ENCODE measurements at regions not wholly inside any gene's neighbourhood (a gene's known extent, or its start where the extent isn't known, plus 50 kb on each side); places are given as distances from the start of the nearest gene placed in this dataset.

DNA sequence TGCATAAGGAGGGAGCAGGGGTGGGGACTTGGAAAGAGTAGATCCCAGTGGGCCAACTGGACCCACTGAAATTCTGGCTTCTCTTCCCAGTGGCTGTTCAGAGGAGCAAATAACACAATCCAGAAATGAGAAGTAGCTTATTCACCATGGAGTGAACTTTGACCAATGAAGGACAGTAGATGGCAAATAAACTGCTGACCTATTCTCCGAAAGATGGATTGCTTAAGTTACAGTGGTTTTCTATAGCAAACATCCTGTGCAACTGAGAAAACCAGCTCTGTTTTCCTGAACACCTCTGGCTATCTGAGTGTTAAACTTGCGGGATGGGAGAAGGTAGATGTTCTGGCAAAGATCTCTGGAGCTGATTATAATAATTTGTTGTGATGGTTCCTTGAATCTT is 325.1 kb downstream of the SPATA31D1 start:
- DNase-seq (ENCODE audit: low read depth): no peak

DNA sequence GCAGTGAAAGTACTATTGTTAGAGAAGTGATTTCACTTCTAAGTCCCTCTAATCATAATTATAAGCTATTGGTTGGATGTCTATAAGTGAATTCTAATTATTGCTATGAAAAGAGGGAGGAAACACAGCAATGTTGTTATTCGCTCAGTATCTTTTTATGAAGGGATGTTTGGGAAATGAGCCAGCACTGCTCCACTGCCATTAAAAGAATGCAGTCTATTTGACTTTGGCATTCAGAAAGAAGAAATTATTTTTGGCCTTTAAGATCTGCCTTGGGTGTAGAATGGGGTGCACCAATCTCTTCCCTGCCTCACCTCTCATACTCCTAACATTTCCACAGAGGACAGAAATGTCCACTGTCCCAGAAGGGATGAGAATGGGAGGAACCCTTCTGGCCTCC is 332.0 kb downstream of the SPATA31D1 start:
- DNase-seq (ENCODE audit: low read depth): no peak

DNA sequence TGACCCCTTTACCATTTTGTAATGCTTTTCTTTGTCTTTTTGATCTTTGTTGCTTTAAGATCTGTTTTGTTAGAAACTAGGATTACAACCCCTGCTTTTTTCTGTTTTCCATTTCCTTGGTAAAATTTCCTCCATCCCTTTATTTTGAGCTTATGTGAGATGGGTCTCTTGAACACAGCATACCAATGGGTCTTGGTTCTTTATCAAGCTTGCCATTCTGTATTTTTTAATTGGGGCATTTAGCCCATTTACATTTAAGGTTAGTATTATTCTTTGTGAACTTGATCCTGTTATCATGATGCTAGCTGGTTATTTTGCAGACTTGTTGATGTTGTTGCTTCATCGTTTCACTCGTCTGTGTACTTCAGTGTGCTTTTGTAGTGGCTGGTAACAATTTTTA is 337.3 kb downstream of the SPATA31D1 start:
- no peak for DNase-seq (ENCODE audit: low read depth)

DNA sequence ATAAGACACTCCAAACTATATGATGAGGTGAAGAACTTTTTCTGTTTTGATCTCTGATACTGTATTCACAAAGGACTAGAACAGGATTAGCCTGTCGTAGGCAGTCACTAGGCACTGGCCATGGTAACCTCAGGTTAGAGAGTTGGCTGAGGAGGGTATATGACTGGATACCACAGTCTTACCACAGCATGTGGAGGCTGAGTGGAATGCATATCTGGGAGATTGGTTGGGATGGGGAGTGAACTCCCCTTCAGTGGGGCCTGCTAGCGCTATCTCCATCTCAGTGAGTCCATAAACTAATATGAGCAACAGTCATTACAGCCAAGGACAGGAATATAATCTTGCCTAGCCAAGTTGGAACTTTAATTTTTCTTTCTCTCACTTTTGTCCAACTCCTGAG is 339.1 kb downstream of the SPATA31D1 start:
- no peak for DNase-seq (ENCODE audit: low read depth)

DNA sequence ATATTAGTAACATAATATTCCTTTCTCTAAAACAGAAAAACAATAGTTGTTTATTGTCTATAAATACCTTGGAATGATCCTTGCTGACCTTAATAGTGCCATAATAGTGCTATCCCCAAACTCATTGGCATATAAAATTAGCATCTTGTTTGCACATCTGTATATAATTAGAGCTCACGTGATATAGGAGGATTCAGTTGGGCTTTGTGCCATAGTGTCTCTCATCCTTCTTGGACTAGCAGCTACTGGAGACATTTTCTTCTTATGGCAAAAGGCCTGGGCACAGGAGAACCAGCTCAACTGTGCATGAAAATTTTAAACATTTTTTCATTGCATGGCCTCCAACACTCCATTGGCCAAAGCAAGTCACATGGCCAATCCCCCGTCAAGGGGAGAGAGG is 342.5 kb downstream of the SPATA31D1 start:
- DNase-seq (ENCODE audit: low read depth): no peak

DNA sequence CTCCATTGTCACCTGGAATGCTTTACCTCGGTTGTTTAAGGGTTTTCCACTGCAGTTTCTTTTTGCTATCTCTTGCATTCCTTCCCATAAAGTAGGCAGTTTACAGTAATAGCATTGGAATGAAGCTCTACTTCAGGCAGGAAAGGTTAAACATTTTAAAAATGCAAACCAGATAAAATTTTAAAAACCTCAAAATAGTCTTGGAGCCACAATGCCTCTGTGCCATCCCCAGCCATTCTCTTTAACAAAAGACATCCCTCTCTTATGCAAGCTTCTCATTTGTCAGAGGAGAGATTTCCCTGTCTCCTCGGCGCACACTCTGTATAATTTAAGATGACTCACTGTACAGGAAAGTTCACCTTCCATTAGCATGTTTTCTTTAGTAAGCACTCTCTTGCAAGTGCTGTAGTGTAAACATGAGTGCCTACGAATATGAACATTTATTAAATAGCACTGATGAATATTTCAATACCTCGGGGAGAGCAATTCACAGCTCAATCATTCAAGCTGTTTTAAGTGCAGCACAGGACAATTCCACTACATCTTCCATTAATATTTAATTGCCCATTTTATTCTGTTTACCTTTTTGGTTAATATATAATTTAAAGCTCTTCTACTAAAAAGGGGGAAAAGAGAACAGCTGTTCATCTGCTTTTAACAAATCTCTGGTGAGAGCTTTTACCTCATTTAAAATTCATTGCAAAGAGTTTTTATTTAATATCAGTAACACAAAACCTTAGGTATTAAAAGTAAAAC is 343.6 kb downstream of the SPATA31D1 start:
- DNase-seq (ENCODE audit: low read depth): peak; percentile 41

DNA sequence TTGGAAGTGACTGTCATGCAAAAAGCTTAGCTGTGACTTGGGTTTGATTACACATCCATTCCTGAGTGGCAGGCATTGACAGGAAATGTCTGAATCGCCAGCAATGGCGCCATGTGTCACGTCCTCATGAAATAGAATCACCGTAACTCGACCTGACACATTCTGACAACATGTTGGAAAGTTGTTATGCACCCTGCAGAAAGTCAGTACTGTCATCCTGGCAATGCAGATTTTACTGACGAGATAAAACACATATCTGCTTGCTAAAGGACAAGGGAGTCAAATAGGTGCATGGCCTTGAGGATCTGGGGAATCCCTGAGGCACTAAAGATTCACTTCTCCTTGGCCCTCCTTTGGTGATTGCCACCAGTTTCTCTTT is 344.2 kb downstream of the SPATA31D1 start:
- DNase-seq (ENCODE audit: low read depth): peak; percentile 18

DNA sequence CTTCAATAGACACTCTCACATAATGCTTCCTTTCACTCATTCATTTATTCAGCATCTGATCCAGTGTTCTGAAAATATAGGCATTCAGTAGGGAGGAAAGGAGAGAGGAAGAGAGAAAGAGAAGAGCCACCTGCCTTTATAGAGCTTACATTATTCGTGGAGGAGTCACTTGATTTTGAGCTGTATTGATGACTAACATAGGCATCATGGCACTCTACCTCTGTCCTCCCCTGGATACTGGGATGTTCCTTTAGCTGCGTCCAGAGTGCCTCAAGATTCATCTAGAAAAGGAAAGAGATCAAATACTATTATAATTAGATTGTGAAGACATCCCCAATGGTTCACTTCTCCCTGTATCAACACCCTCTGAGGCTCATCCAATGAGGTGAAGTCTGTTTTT is 345.1 kb downstream of the SPATA31D1 start:
- no peak for DNase-seq (ENCODE audit: low read depth)

DNA sequence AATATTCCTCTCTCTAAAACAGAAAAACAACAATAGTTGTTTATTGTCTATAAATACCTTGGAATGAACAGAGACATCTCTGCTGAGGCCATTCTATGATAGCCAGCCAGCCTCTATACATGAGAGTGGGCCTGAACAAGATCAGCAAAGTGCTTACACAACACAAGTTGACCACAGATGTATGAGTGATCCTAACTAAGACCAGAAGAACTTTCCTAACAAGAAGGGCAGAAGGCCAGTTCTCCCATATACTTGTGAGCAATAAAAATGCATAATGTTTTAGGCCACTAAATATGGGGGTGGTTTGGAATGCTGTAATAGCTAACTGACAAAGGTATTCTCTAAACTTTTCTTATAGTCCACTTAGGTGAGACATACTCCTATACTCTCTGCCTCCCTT is 345.7 kb downstream of the SPATA31D1 start:
- DNase-seq (ENCODE audit: low read depth): no peak

DNA sequence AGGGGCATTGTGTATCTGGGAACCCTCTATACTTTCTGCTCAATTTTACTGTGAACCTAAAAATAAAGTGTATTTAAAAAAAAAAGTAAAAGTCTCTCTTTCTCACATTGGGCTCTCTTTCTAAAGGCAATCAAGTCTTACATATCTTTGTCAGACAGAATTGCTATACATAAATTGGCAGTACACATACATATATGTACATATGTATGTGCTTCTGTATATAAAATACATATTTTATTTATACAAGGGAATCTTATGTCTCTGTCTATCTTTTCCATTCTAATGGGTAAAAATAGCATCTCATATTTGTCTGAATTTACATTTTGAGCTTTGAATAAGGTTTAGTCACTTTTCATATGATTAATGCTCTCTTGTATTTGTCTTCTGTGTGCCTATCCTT is 348.8 kb downstream of the SPATA31D1 start:
- no peak for DNase-seq (ENCODE audit: low read depth)

DNA sequence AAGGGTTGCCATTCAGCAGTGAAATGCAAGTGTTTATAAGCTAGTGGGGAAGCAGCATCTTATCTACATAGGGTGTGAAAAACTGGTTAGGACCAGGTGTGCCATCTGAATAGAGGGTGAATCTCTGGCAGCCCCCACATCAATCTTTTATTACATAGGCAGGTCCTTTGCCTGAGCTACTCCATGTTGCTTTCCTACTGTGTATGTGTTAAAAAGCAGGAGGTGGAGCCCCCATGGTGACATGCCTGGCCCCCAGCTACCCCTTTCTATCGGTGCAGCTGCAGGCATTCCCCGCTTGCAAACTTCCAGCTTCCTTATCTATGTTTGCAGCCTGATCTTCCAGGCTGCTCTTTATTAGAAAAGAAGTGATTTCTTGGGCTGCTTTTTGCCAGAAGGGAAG is 353.5 kb downstream of the SPATA31D1 start:
- DNase-seq (ENCODE audit: low read depth): no peak

DNA sequence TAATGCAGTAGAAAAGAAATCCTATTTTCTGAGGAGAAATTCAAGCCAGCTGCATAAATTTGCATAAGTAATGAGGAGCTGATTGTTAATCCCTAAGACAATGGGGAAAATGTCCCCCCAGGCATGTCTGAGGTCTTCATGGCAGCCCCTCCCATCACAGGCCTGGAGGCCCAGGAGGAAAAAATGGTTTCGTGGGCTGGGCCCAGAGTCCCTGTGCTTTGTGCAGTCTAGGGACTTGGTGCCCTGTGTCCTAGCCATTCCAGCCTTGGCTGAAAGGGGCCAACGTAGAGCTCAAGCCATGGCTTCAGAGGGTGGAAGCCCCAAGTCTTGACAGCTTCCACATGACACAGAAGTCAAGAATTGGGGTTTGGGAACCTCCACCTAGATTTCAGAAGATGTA is 357.5 kb downstream of the SPATA31D1 start:
- DNase-seq (ENCODE audit: low read depth): no peak

DNA sequence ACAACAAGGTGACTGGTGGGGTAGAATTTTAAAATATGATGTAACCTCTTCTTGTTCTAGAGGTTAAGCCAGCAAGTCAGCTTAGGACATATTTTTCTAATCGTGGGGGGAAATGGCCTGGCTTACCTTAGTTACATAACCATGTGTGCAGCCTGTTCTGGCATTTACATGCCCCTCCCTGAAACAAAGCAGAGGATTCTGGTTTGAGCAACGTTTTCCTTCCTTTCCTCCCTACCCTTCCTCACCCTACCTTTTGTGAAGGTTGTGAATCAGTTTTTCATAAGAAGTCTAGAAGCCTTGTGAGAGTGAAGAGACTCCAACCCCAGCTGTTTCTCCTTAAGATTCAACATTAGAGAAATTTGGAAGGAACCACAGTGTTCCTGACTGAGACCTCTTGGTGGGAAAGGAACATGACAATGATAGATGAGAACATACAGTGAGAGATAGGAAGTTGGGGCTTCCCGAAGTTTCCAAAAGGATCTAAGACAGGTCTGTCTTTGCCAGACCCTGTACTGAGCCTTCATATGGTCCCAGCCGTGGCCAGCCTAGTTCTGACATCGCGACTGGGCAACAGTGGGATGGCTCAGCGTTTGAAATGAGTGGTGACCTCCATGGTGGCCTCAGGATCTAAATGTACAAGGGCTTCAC is 365.2 kb downstream of the SPATA31D1 start:
- DNase-seq (ENCODE audit: low read depth): no peak

DNA sequence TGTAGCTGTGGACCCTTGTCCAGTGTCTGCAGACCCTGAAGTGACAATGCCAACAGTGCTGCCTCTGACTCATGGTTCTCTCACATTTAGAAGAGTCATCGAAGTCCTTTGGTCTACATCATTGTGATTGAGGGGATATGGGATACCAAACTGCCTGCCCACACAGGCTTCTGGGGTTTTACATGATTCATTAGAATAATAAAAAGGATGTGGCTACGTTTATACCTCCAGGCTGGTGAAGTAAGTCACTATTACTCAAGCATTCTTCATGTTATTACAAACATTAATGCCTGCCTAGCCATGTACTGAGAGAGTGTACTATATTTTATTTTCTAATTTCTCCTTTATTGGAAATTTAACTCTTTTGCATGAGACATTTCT is 365.7 kb downstream of the SPATA31D1 start:
- DNase-seq (ENCODE audit: low read depth): peak; percentile 80

DNA sequence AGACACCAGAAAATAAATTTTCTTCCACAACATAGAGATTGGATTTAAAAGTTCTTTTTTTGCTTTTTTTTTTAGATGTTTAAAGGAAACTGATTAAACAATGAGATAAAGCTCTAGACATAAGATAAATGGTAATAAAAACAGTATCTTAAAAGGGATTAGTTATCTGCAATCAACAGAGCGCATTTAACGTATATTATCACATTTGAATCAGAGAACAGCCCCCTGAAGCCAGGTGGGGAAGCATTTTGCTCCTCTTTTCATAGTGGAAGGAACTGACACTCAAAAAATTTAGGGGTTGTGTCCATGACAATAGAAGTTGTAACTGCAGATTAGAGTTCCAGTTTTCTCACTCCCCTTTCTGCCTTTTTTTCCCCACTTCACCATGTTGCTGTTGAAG is 367.6 kb downstream of the SPATA31D1 start:
- DNase-seq (ENCODE audit: low read depth): no peak

DNA sequence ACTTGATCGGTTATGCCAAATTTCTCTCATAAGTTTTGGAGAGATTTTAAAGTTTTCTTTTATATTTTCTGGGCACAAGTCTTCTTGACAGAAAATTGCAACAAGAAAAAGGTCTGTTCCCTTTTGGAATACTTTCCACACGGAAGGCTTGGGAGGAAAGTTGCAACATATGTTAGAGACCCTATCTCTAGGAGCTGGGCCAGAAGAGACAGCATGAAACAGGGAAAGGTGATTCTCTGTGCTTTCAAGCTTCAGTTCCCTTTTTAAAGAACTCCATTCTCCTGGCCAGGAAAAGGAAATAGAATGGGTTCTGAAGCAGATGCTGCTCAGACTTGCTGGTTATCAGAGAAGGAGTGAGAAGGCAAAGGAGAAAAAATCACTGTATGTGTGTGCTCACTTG is 368.3 kb downstream of the SPATA31D1 start:
- no peak for DNase-seq (ENCODE audit: low read depth)

DNA sequence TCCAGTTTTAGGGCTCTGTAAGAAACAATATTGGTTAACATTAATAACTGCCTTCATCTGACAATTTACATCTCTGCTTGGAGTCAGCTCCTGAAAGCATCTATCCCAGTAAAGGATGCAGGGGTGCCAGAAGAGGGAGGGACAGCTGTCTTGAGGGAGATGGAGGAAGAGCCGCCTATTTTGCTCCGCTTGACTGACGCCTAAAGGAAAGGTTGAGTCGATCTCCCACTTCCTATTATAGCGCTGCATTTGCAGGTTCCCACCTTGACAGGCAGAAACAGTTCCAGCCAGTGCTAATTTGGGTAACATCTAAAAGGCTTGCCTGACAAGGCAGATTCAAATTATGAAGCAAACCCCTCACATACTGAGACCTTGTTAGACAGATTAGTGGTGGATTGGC is 374.6 kb downstream of the SPATA31D1 start:
- DNase-seq (ENCODE audit: low read depth): no peak

DNA sequence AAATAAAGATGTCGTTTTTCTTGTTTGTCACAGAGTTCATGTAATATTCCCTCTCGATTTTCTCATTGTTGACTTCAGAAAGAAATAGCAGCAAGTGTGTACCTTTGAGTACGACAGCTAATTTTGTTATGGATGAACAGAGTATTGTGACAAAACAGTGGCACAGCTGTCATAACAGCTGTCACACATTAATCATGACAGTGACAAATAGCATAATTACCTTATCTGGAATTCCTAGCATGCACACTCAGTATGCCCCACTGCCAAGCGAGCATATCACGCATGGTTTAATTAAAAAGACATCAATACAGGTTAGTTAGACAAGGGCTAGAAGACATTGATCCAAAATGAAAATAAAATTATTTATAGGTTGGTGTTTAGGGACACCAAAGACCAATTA is 375.1 kb downstream of the SPATA31D1 start:
- no peak for DNase-seq (ENCODE audit: low read depth)

DNA sequence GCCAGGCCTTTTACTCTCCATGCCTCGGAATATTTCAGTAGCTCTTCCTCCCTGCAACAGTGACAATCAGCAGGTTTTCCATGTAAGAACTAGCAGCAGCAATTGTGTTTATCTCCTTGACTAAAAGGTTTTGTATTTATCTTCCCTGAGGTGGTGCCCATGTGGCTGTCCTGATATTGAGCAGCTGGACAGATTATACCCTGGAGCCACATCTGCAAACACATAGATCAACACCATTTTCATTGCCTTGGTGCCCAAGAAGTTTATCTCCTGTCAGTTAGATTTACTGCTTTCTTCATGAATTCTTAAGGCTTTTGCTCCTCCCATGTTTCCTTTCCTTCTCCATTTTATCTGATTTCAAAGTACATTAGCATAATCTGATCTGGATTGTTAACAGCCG is 378.4 kb downstream of the SPATA31D1 start:
- DNase-seq (ENCODE audit: low read depth): no peak

DNA sequence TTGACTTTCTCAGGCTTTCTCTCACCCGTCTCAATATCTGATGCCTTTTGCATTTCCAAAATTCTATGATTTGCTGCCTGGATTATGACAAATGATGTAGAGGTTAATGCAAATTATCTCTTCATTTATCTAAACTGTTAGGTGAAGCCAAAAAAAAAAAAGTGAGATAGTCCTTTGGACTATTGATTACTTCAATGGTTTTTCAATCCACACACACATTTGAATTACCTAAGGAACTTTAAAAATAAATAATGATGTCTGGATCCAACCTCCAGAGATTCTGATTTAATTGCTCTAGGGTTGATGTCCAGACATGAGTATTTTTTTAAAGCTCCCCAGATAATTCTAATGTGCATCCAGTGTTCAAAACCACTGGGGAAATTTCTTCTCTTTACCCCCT is 379.4 kb downstream of the SPATA31D1 start:
- DNase-seq (ENCODE audit: low read depth): no peak

DNA sequence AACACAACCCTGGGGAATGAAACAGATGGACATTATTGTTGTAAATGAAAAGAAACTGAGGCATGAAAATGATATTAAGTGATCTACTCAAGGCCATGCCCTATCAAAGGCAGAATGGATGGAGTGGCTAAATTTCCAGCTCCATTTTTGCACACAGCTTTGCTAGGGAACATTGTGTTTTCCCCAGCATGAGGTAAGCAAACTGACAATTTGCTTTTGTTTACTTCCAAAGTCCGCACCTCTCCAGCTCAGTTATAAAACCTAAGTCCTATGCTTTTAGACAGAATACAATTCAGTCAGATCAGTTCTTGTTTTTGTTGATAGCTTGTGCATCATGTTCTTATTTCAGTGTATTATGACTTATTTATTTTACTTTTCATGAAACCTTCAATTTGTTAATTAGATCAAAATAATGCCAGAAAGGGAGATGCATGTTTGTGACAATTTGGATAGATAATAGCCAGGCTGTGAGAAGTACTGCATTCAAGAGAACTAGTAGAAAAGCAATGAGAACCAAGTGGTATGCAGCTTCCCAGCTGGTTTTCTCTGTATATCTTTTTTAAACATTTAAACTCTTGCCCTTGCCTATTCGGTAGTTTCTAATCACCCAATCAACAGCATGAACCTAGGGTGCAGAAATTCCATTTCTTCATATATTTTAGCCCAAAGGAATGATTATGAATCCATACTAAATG is 380.8 kb downstream of the SPATA31D1 start:
- no peak for DNase-seq (ENCODE audit: low read depth)

DNA sequence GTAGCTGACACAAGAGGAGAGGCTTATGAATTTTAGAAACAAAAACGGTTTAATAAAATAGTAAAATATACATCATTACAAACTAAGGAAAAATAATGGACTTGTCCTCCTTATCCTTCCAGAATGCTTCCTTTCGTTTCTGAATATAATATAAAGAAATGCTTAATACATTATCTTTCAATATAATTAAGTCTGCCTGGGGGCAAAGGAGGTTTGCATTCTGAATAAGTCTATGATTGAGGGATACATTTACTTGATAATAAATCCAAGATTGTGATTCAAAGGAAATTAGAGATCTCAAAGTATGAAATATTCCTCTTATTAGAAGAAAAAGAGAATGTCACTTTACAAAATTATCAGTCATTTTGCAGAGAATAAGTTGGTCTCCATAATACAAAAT is 386.5 kb downstream of the SPATA31D1 start:
- no peak for DNase-seq (ENCODE audit: low read depth)

DNA sequence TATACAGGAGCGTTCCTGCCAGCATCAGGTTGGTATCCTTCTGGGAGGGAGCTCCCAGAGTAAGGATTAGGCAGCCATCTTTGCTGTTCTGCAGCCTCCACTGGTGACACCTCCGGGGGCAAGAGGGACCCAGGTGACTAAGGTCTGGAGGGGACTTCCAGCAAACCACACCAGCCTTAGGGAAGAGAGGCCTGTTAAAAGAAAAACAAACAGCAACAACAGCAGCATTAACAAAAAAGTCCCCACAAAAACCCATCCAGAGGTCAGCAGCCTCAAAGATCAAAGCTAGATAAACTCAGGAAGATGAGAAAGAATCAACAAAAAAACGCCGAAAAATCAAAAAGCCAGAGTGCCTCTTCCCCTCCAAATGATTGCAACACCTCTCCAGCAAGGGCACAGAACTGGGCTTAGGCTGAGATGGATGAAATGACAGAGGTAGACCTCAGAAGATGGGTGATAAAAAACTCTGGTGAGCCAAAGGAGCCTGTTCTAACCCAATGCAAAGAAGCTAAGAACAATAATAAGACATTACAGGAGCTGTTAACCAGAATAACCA is 388.2 kb downstream of the SPATA31D1 start:
- no peak for DNase-seq (ENCODE audit: low read depth)

Data from Daoy (cell line).